GM06990 (cell line): ENCODE measurements at regions not wholly inside any gene's neighbourhood (a gene's known extent, or its start where the extent isn't known, plus 50 kb on each side); places are given as distances from the start of the nearest gene placed in this dataset.

ENCODE experiments used
- DNase-seq: peaks from one replicate; pipeline ENCODE4 v3.0.0-alpha.2; 2011; ENCODE audit not compliant: insufficient read length; ENCODE audit errors: extremely low read depth
- H3K27me3 ChIP-seq: replicated peaks from 2 replicates; pipeline ENCODE4 v1.6.0; 2011; ENCODE audit warnings: low read length; ENCODE audit not compliant: control insufficient read depth, insufficient read depth
- H3K36me3 ChIP-seq: 2 replicates; pipeline ENCODE4 v1.5.1; 2011; ENCODE audit warnings: low read length; ENCODE audit not compliant: control insufficient read depth, insufficient read depth
- H3K4me3 ChIP-seq: replicated peaks from 2 replicates; pipeline ENCODE4 v1.5.1; 2011; ENCODE audit warnings: low read depth, mild to moderate bottlenecking, control low read depth, low read length
- TF ChIP-seq, protein P1 (sequence below): IDR thresholded peaks from 2 replicates; pipeline ENCODE4 v1.5.1; 2011; ENCODE audit warnings: low read length, control low read depth, mild to moderate bottlenecking, inconsistent platforms; ENCODE audit not compliant: insufficient read depth, poor library complexity, severe bottlenecking

DNA sequence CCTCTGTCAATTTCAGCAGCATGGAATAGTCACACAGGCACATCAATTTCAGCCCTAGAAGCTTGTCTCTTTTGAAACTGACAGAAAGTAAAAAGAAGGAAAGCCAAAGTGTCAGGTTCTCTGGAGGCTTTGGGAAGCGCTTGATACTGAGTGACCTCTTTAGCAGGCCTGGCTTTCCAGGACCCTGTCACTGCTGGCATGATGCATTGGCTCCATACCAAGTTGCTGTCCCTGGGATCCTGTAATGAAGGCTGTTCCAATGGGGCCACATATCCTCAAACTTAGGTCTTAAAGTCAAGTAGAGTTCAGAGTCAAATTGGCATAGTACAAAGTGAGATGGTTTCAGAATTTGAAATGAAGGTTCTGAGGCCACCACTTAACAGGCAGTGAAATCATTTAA, 640.9 kb downstream of the SQOR start:
- H3K4me3 ChIP-seq, result no peak overlapping the region
- H3K36me3 ChIP-seq, result no peaks in the 10 kb centered on the region
- no peak for DNase-seq
- no peaks in the 10 kb centered on the region for H3K27me3 ChIP-seq
- TF ChIP-seq, protein P1, sequence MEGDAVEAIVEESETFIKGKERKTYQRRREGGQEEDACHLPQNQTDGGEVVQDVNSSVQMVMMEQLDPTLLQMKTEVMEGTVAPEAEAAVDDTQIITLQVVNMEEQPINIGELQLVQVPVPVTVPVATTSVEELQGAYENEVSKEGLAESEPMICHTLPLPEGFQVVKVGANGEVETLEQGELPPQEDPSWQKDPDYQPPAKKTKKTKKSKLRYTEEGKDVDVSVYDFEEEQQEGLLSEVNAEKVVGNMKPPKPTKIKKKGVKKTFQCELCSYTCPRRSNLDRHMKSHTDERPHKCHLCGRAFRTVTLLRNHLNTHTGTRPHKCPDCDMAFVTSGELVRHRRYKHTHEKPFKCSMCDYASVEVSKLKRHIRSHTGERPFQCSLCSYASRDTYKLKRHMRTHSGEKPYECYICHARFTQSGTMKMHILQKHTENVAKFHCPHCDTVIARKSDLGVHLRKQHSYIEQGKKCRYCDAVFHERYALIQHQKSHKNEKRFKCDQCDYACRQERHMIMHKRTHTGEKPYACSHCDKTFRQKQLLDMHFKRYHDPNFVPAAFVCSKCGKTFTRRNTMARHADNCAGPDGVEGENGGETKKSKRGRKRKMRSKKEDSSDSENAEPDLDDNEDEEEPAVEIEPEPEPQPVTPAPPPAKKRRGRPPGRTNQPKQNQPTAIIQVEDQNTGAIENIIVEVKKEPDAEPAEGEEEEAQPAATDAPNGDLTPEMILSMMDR, result no peak

DNA sequence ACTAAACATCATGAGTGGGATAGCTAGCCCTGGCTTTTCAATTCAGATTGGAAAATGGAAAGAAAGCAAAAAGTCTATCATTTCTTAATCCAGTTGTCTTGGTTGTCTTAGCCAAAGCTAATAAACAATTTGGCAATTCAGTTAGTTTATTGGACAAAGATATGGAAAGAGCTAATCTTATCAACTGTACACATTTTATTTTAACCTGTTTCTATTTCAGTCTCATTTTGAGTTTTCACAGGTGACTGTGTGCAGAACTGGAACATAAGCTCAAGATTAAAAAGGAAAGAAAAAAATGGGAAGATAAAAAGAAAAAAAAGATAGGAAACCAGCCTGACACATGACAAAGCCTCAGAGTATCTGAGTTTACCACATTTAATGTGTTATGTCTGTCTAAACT, 642.6 kb downstream of the SQOR start:
- no peaks in the 10 kb centered on the region for H3K36me3 ChIP-seq
- DNase-seq, result no peak
- H3K27me3 ChIP-seq, result no peaks in the 10 kb centered on the region
- TF ChIP-seq, protein P1, result no peak
- no peak overlapping the region for H3K4me3 ChIP-seq

DNA sequence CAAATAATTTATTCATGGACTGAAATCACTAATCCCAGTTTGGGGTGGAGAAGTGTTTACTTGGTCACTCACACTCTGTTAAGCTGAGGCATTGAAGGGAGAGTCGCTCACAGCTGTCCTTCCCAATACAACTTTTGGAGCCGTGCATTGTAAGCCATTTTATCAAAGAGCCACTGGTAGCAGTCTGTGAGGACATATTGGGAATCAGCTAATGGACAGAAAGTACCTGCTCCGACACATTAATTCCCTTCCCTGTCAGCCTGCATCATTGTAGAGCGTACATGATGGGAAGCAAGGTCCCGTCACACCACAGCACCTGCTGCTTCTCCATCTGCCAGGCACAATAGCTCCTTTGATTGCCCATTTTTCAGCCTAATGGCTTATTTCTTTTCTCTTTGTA, 643.2 kb downstream of the SQOR start:
- H3K36me3 ChIP-seq, result no peaks in the 10 kb centered on the region
- no peak for DNase-seq
- TF ChIP-seq, protein P1, result no peak
- no peak overlapping the region for H3K4me3 ChIP-seq
- H3K27me3 ChIP-seq, result no peaks in the 10 kb centered on the region

DNA sequence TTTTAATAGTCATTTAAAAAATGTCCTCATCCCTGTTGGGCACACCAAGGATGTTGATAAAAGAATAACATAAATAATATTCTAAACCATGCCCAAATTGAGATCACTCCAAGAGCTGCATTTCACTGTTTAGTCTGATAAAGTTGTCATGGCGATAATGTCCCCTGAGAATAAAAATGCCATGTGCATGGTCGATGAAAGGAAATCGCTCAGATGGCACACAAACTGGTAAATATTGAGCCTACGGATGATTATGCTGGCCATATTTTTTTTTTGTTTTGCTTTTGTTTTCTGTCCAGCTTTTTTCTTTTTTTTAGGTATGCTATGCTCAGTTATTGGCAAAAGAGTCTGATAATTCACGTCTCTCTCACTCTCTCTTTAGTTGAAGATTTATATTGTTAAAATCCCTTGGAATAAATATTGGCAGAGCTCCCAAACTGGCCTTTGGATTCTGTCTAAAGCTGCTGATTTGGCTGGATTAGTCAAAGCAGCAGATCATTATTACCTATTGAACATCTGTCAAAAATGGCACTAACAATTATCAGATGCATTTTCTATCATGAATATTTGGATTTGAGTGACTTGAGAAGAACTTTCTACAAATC, 643.8 kb downstream of the SQOR start:
- no peaks in the 10 kb centered on the region for H3K27me3 ChIP-seq
- H3K36me3 ChIP-seq, result no peaks in the 10 kb centered on the region
- H3K4me3 ChIP-seq, result no peak overlapping the region
- TF ChIP-seq, protein P1, result no peak
- no peak for DNase-seq

DNA sequence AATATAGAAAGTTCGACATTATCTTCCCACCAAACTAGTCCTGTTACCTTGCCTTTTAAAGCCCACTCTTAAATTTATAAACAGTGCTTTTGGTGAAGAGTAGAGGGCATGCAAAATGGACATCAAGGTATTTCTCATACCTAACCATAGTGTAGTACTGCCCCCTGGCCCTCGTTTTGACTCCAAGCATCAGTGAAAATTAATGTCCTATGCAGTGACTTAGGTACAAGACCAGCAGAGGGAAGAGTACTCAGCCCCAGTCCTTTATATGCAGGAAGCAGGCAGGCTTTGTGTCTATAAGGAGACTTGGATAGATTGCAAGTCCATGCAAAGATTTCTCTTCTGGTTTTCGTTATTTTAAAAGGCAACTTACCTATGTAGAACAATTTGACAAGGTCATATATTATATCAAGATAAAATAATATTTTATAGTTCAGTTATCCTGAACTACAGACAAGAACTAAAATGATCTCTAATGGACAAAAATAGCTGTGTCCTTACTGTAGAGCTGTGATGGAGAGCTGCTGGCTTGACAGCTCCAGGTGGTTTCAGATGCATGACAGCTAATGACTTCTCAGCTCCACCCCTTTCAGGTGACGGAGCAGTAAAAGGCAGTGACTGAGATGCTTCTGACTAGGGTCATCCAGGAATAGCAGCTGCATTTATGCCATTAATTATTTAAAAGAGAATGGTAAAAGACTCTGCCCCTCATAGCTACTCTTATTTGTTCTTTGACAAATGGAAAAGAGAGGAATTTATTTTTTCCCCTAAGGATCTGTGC, 646.1 kb downstream of the SQOR start:
- Histone ChIP-seq H3K27me3 (no peaks in the 10 kb centered on the region), H3K4me3 (no peak overlapping the region), H3K36me3 (no peaks in the 10 kb centered on the region)
- DNase-seq, result no peak
- TF ChIP-seq, protein P1, result no peak

DNA sequence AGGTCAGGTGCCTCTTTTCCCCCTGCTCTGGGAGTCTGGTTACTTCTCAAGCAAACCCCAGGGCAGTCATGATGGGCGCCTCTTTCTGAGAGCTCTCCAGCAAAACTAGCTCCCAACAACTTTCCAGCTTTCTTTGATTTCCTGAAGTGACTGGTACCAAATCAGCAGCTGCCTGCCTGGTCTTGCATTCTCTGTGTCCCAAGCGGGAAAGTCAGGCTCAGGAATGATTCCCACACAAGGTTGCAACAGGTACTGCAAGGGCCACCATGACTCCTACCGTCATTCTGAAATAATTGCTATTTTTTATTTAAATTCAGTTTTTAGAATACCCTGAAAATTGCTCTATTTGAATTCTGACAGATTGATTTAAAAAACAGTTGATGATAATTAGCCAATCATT, 658.7 kb downstream of the SQOR start:
- TF ChIP-seq, protein P1, result no peak
- DNase-seq, result no peak
- Histone ChIP-seq H3K4me3 (no peak overlapping the region), H3K36me3 (no peaks in the 10 kb centered on the region), H3K27me3 (no peaks in the 10 kb centered on the region)
